ENCODE measurements at regions not wholly inside any gene's neighbourhood (a gene's known extent, or its start where the extent isn't known, plus 50 kb on each side); places are given as distances from the start of the nearest gene placed in this dataset.

- intact Hi-C loops (cut with micrococcal nuclease; ENCODE audit: unreplicated experiment): no loop called here
- Mint-ChIP-seq H3K4me3 (ENCODE audit: low read depth, unreplicated experiment) (no peak overlapping the region), H3K36me3 (ENCODE audit: insufficient read depth, unreplicated experiment) (no peaks in the 10 kb centered on the region), H3K27me3 (ENCODE audit: unreplicated experiment) (no peaks in the 10 kb centered on the region), H3K4me1 (ENCODE audit: low read depth, unreplicated experiment) (peaks cover 22% of the 10 kb centered on the region), H3K9me3 (ENCODE audit: low read depth, unreplicated experiment) (no peaks in the 10 kb centered on the region), H3K27ac (ENCODE audit: unreplicated experiment) (no peak overlapping the region)
- no peak for TF ChIP-seq CTCF (IDR thresholded peaks at IDR 0.05; ENCODE audit: unreplicated experiment)
- CTCF ChIA-PET: interaction anchor here (0.7 kb wide), 1 partner anchor 702 kb away, joined by 5 read pairs; no protein-coding TSS in a partner anchor
- no TSS peak for BruUV-seq (replicated peaks)
- DNase-seq: no peak
Measured at GRCh38 chr12:67057072-67057471, 212.1 kb upstream of the CAND1 start.

- intact Hi-C loops (cut with micrococcal nuclease; ENCODE audit: unreplicated experiment): no loop called here
- no peaks in the 10 kb centered on the region for H3K27me3 Mint-ChIP-seq (ENCODE audit: unreplicated experiment)
- H3K36me3 Mint-ChIP-seq (ENCODE audit: insufficient read depth, unreplicated experiment): no peaks in the 10 kb centered on the region
- TF ChIP-seq CTCF (IDR thresholded peaks at IDR 0.05; ENCODE audit: unreplicated experiment): no peak
- no peak overlapping the region for H3K4me3 Mint-ChIP-seq (ENCODE audit: low read depth, unreplicated experiment)
- DNase-seq: no peak
- peaks cover 5% of the 10 kb centered on the region for H3K4me1 Mint-ChIP-seq (ENCODE audit: low read depth, unreplicated experiment)
- no TSS peak for BruUV-seq (replicated peaks)
- H3K27ac Mint-ChIP-seq (ENCODE audit: unreplicated experiment): no peak overlapping the region
- H3K9me3 Mint-ChIP-seq (ENCODE audit: low read depth, unreplicated experiment): no peaks in the 10 kb centered on the region
- CTCF ChIA-PET: interaction anchor here (1.2 kb wide), 1 partner anchor 14 kb away, joined by 3 read pairs; no protein-coding TSS in a partner anchor
Measured at GRCh38 chr12:67062193-67062592, 207.0 kb upstream of the CAND1 start.

GRCh38 chr12:67067453-67068203 lies 201.5 kb upstream of the CAND1 start:
- intact Hi-C loops (cut with micrococcal nuclease; ENCODE audit: unreplicated experiment): loop anchor here (1.0 to 5.0 kb wide), 2 partner anchors 40 to 163 kb away; no protein-coding TSS in a partner anchor
- Mint-ChIP-seq H3K27me3 (ENCODE audit: unreplicated experiment) (no peaks in the 10 kb centered on the region), H3K4me1 (ENCODE audit: low read depth, unreplicated experiment) (peaks cover 11% of the 10 kb centered on the region), H3K9me3 (ENCODE audit: low read depth, unreplicated experiment) (no peaks in the 10 kb centered on the region), H3K4me3 (ENCODE audit: low read depth, unreplicated experiment) (peak overlapping the region; percentile 83), H3K36me3 (ENCODE audit: insufficient read depth, unreplicated experiment) (peaks cover 30% of the 10 kb centered on the region), H3K27ac (ENCODE audit: unreplicated experiment) (peak overlapping the region; percentile 69)
- DNase-seq: no peak
- BruUV-seq (replicated peaks): TSS peak; percentile 15
- CTCF ChIA-PET: interaction anchor here (0.5 kb wide), 1 partner anchor 25 kb away, joined by 3 read pairs; no protein-coding TSS in a partner anchor
- no peak for TF ChIP-seq CTCF (IDR thresholded peaks at IDR 0.05; ENCODE audit: unreplicated experiment)

- DNase-seq: peak; percentile 41
- H3K4me3 Mint-ChIP-seq (ENCODE audit: low read depth, unreplicated experiment): peak overlapping the region; percentile 83
- H3K9me3 Mint-ChIP-seq (ENCODE audit: low read depth, unreplicated experiment): no peaks in the 10 kb centered on the region
- peaks cover 11% of the 10 kb centered on the region for H3K4me1 Mint-ChIP-seq (ENCODE audit: low read depth, unreplicated experiment)
- no peaks in the 10 kb centered on the region for H3K27me3 Mint-ChIP-seq (ENCODE audit: unreplicated experiment)
- CTCF ChIA-PET: interaction anchor here (0.5 to 0.9 kb wide), 4 partner anchors 26 to 586 kb away, joined by 3 to 6 read pairs (median 4); no protein-coding TSS in a partner anchor
- H3K36me3 Mint-ChIP-seq (ENCODE audit: insufficient read depth, unreplicated experiment): peaks cover 30% of the 10 kb centered on the region
- intact Hi-C loops (cut with micrococcal nuclease; ENCODE audit: unreplicated experiment): loop anchor here (5.0 kb wide), 1 partner anchor 41 kb away; no protein-coding TSS in a partner anchor
- H3K27ac Mint-ChIP-seq (ENCODE audit: unreplicated experiment): peak overlapping the region; percentile 69
- no TSS peak for BruUV-seq (replicated peaks)
- no peak for TF ChIP-seq CTCF (IDR thresholded peaks at IDR 0.05; ENCODE audit: unreplicated experiment)
Measured at GRCh38 chr12:67068204-67068731, 200.9 kb upstream of the CAND1 start.

Data from Calu3 (cell line).